K562 (cell line): ENCODE measurements at regions not wholly inside any gene's neighbourhood (a gene's known extent, or its start where the extent isn't known, plus 50 kb on each side); places are given as distances from the start of the nearest gene placed in this dataset.

Experiments
- ATAC-seq: fragments of 200-7000 bp; cut with Tn5 transposase; 3 replicates; pipeline ENCODE4 v1.9.1; 2020; ENCODE audit warnings: moderate library complexity
- BruUV-seq: library from RNA; stranded (reverse); fragments of 400-500 nt; replicated peaks from 2 replicates; lab custom pipeline; 2021; lab: Mats Ljungman, UMichigan
- CTCF ChIA-PET: fragments of 300-600 bp; formaldehyde crosslinking; extraction: SDS; loops from one replicate; lab custom pipeline; 2021; ENCODE audit warnings: low intra/inter-chr PET ratio; lab: Yijun Ruan, JAX
- POLR2A ChIA-PET: fragments of 300-600, 350-650 bp; sonication (Branson Sonifier 250); formaldehyde crosslinking; extraction: SDS; loops from one replicate; lab custom pipeline; 2021; ENCODE audit warnings: antibody characterized with exemption, inconsistent platforms; lab: Yijun Ruan, JAX
- DNase-seq, 4 experiments: peaks; one replicate each; pipeline versions ENCODE4 v3.0.0 to v3.0.0-alpha.2; 2011 to 2018; ENCODE audit warnings: low spot score in 3 of 4, mixed read lengths in 3 of 4; ENCODE audit errors: extremely low read depth in 1 of 4
- FAIRE-seq: peaks from 2 replicates; lab custom pipeline; 2011; peaks lifted over from hg19 to GRCh38; lab: Jason Lieb, UNC
- H2AFZ ChIP-seq: 2 replicates; pipeline ENCODE4 v1.6.0; 2011; ENCODE audit warnings: low read depth, low read length, control low read depth, inconsistent platforms
- H3K27ac ChIP-seq: fragments of 200-600 bp; 3 replicates; pipeline ENCODE4 v1.8.0; 2011; ENCODE audit warnings: low read depth, mild to moderate bottlenecking, control low read depth, inconsistent platforms, low read length, moderate library complexity, mixed read lengths; ENCODE audit errors: extremely low read depth
- H3K27me3 ChIP-seq, 2 experiments: fragments of 300-600 bp in 1 of 2; 2 replicates in 1 of 2; 3 replicates in 1 of 2; pipeline versions ENCODE4 v1.6.0 to v1.8.0; 2011; ENCODE audit warnings: inconsistent platforms in 2 of 2, low read length in 2 of 2, mild to moderate bottlenecking in 1 of 2, mixed read lengths in 1 of 2, moderate library complexity in 1 of 2; ENCODE audit not compliant: control insufficient read depth in 2 of 2, insufficient read depth in 2 of 2
- H3K36me3 ChIP-seq: fragments of 300-600 bp; 3 replicates; pipeline ENCODE4 v1.8.0; 2011; ENCODE audit warnings: mild to moderate bottlenecking, low read length, inconsistent platforms; ENCODE audit not compliant: control insufficient read depth, insufficient read depth
- H3K4me1 ChIP-seq, 2 experiments: fragments of 200-600 bp in 1 of 2; replicated peaks in 1 of 2; 2 replicates in 1 of 2; 3 replicates in 1 of 2; pipeline versions ENCODE4 v1.5.1 to v1.8.0; 2011; ENCODE audit warnings: inconsistent platforms in 2 of 2, low read length in 2 of 2, mild to moderate bottlenecking in 1 of 2, mixed read lengths in 1 of 2, moderate library complexity in 1 of 2; ENCODE audit not compliant: control insufficient read depth in 2 of 2, insufficient read depth in 2 of 2
- H3K4me2 ChIP-seq: 2 replicates; pipeline ENCODE4 v1.6.1; 2011; ENCODE audit warnings: low read length, control low read depth, inconsistent platforms, mixed read lengths; ENCODE audit not compliant: insufficient read depth
- H3K4me3 ChIP-seq: fragments of 200-600 bp; sonication (generic), shearing (Covaris generic); 2 replicates; pipeline ENCODE4 v1.5.1; 2016; ENCODE audit warnings: control low read depth, inconsistent platforms
- H3K79me2 ChIP-seq: fragments of 200-600 bp; 3 replicates; pipeline ENCODE4 v1.8.0; 2011; ENCODE audit warnings: low read length, inconsistent platforms; ENCODE audit not compliant: control insufficient read depth, insufficient read depth
- H3K9ac ChIP-seq, 2 experiments: 2 replicates each; pipeline versions ENCODE4 v1.6.0 to v1.6.1; 2011; ENCODE audit warnings: low read depth in 2 of 2, low read length in 2 of 2, control low read depth in 1 of 2, inconsistent platforms in 1 of 2, mild to moderate bottlenecking in 1 of 2, mixed read lengths in 1 of 2; ENCODE audit not compliant: insufficient read depth in 1 of 2
- H3K9me1 ChIP-seq: one replicate; pipeline ENCODE4 v1.6.0; 2011; ENCODE audit warnings: inconsistent platforms, mild to moderate bottlenecking, low read length, moderate library complexity; ENCODE audit not compliant: control insufficient read depth, insufficient read depth
- H3K9me3 ChIP-seq: replicated peaks from 2 replicates; pipeline ENCODE4 v1.5.1; 2011; ENCODE audit warnings: low read depth, low read length, inconsistent platforms; ENCODE audit not compliant: control insufficient read depth, insufficient read depth
- H4K20me1 ChIP-seq: replicated peaks from 2 replicates; pipeline ENCODE4 v1.6.1; 2011; ENCODE audit warnings: low read length, inconsistent platforms, mixed read lengths; ENCODE audit not compliant: control insufficient read depth, insufficient read depth
- BRD4 ChIP-seq: fragments of 200-600 bp; sonication (generic); IDR thresholded peaks from 2 replicates; pipeline ENCODE4 v1.6.1; 2017; ENCODE audit warnings: inconsistent platforms
- COPS2 ChIP-seq: fragments of 450-650 bp; conservative IDR thresholded peaks from 2 replicates; pipeline ENCODE4 v1.6.1; 2016; ENCODE audit warnings: mild to moderate bottlenecking, moderate library complexity
- CREB5 ChIP-seq: fragments of 250-450 bp; sonication (Bioruptor Pico); IDR thresholded peaks from 2 replicates; pipeline ENCODE4 v1.5.0; 2020; ENCODE audit warnings: mild to moderate bottlenecking
- DNMT1 ChIP-seq: fragments of 450-650 bp; IDR thresholded peaks from 2 replicates; pipeline ENCODE4 v1.6.1; 2016; ENCODE audit warnings: antibody characterized with exemption, mild to moderate bottlenecking
- E2F1 ChIP-seq: sonication (generic); formaldehyde crosslinking; IDR thresholded peaks from 2 replicates; pipeline ENCODE4 v1.8.1; 2023; ENCODE audit warnings: mild to moderate bottlenecking, missing genetic modification reagents, moderate library complexity
- ELK1 ChIP-seq: sonication (generic); formaldehyde crosslinking; IDR thresholded peaks from 2 replicates; pipeline ENCODE4 v1.8.1; 2022; ENCODE audit warnings: missing genetic modification reagents
- EP400 ChIP-seq: fragments of 450-650 bp; IDR thresholded peaks from 2 replicates; pipeline ENCODE4 v1.6.1; 2017; ENCODE audit warnings: antibody characterized with exemption, mild to moderate bottlenecking, moderate library complexity
- HCFC1 ChIP-seq: IDR thresholded peaks from 2 replicates; pipeline ENCODE4 v1.6.1; 2012; ENCODE audit warnings: low read depth, low read length, improper control_type of control experiment
- HEY1 ChIP-seq: fragments of 250-450 bp; sonication (Bioruptor Pico); IDR thresholded peaks from 2 replicates; pipeline ENCODE4 v1.5.0; 2020; ENCODE audit warnings: mild to moderate bottlenecking, moderate library complexity, borderline replicate concordance
- HMGXB4 ChIP-seq: sonication (generic); formaldehyde crosslinking; IDR thresholded peaks from 2 replicates; pipeline ENCODE4 v1.8.1; 2023; ENCODE audit warnings: mild to moderate bottlenecking, missing genetic modification reagents
- HNRNPK ChIP-seq: fragments of 200-400 bp; formaldehyde crosslinking; IDR thresholded peaks from one replicate; pipeline ENCODE4 v1.6.1; 2018; ENCODE audit warnings: mild to moderate bottlenecking, low read depth, low read length; ENCODE audit not compliant: poor library complexity, severe bottlenecking
- KLF10 ChIP-seq: fragments of 250-450 bp; sonication (Bioruptor Pico); IDR thresholded peaks from 2 replicates; pipeline ENCODE4 v1.6.1; 2021; ENCODE audit warnings: matching md5 sums
- MEIS2 ChIP-seq: fragments of 450-650 bp; IDR thresholded peaks from 2 replicates; pipeline ENCODE4 v1.6.1; 2014; ENCODE audit warnings: mild to moderate bottlenecking; ENCODE audit not compliant: partially characterized antibody
- SUPT5H ChIP-seq: fragments of 450-650 bp; IDR thresholded peaks from 2 replicates; pipeline ENCODE4 v1.6.1; 2016
- TCF7 ChIP-seq: sonication (generic); IDR thresholded peaks from 2 replicates; pipeline ENCODE4 v1.6.1; 2016; ENCODE audit warnings: antibody characterized with exemption, borderline replicate concordance
- XRCC5 ChIP-seq: fragments of 200-400 bp; formaldehyde crosslinking; IDR thresholded peaks from 2 replicates; pipeline ENCODE4 v1.6.1; 2017; ENCODE audit warnings: low read depth, mild to moderate bottlenecking, low read length
- ZC3H8 ChIP-seq: fragments of 450-650 bp; IDR thresholded peaks from 2 replicates; pipeline ENCODE4 v1.6.1; 2017
- ZNF444 ChIP-seq: fragments of 250-450 bp; sonication (Bioruptor Pico); IDR thresholded peaks from 2 replicates; pipeline ENCODE4 v1.4.0; 2020; ENCODE audit warnings: mild to moderate bottlenecking, moderate library complexity
- ZNF778 ChIP-seq: fragments of 450-650 bp; formaldehyde crosslinking; IDR thresholded peaks from 2 replicates; pipeline ENCODE4 v1.4.0; 2020; ENCODE audit warnings: mild to moderate bottlenecking, moderate library complexity
- WGBS: fragments of 100-300 bp; shearing (Covaris generic); methylation state at CpG from one replicate; pipeline ENCODE4 v1.1.6; 2016; ENCODE audit warnings: low coverage, mixed read lengths; ENCODE audit not compliant: insufficient coverage; ENCODE audit errors: missing lambda C conversion rate; 5-methylcytosine and 5-hydroxymethylcytosine counted together
- in situ Hi-C: fragments of 300-500 bp; cut with MboI; formaldehyde crosslinking; loops from 4 replicates; pipeline ENCODE4 v1.15.0; 2018; ENCODE audit warnings: inconsistent platforms, mixed read lengths
- intact Hi-C: fragments of 100-400 bp; cut with micrococcal nuclease; formaldehyde crosslinking; loops from 2 replicates; pipeline ENCODE4 v1.14.2; 2022

GRCh38 chr12:74752215-74752614 lies 214.6 kb downstream of the ATXN7L3B start:
- whole genome bisulfite sequencing, result 0% methylated on average over 3 of the region's 3 CpGs
- Histone ChIP-seq H2AFZ (no peak overlapping the region), H3K4me3 (no peak overlapping the region), H4K20me1 (no peaks in the 10 kb centered on the region)
- FAIRE-seq (no peak), ATAC-seq (no peak)
- TF ChIP-seq CREB5 (CRISPR knock-in tag) (no peak), E2F1 (CRISPR knock-in tag) (no peak), ELK1 (no peak), KLF10 (CRISPR knock-in tag) (no peak), SUPT5H (no peak), HNRNPK (no peak), COPS2 (no peak), BRD4 (no peak), ZNF444 (CRISPR knock-in tag) (no peak), HEY1 (CRISPR knock-in tag) (no peak), TCF7 (no peak), HCFC1 (no peak), DNMT1 (no peak), EP400 (no peak), ZNF778 (CRISPR knock-in tag) (no peak), MEIS2 (no peak), XRCC5 (no peak), ZC3H8 (no peak), HMGXB4 (CRISPR knock-in tag) (no peak)
- TF ChIP-seq, all 486 proteins: peak for 0
- no peaks in the 10 kb centered on the region for H3K27me3 ChIP-seq
- H3K27ac ChIP-seq, result no peak overlapping the region
- no peaks in the 10 kb centered on the region for H3K36me3 ChIP-seq
- in situ Hi-C loops (no loop called here), intact Hi-C loops (no loop called here)
- ChIA-PET POLR2A (no interaction called here), CTCF (no interaction called here)
- no peak for DNase-seq
- H3K4me1 ChIP-seq, result no peaks in the 10 kb centered on the region
- no peak overlapping the region for H3K9ac ChIP-seq
- H3K79me2 ChIP-seq, result no peaks in the 10 kb centered on the region
- H3K4me2 ChIP-seq, result no peak overlapping the region
- BruUV-seq, result no TSS peak
- no peaks in the 10 kb centered on the region for H3K9me3 ChIP-seq
- H3K9me1 ChIP-seq, result no peaks in the 10 kb centered on the region
